G401.6 (cell line): ENCODE measurements at regions not wholly inside any gene's neighbourhood (a gene's known extent, or its start where the extent isn't known, plus 50 kb on each side); places are given as distances from the start of the nearest gene placed in this dataset.
"Not testable (repeated sequence)": the region's sequence is repeated elsewhere in the genome, so short reads cannot be mapped to it uniquely, and the experiment has no call there.

Experiments
- FAIRE-seq: peaks from 2 replicates; lab custom pipeline; 2012; peaks lifted over from hg19 to GRCh38; lab: Jason Lieb, UNC

GRCh38 chr14:106626942-106627588 lies 1100.7 kb downstream of the TMEM121 start:
- FAIRE-seq, result not testable (repeated sequence)

GRCh38 chr14:106631879-106632278 lies 1105.5 kb downstream of the TMEM121 start:
- FAIRE-seq, result no peak

GRCh38 chr14:106633721-106634120 lies 1107.3 kb downstream of the TMEM121 start:
- no peak for FAIRE-seq

- no peak for FAIRE-seq
Observed at GRCh38 chr14:106635569-106635968, 1109.2 kb downstream of the TMEM121 start.

- FAIRE-seq, result not testable (repeated sequence)
Observed at GRCh38 chr14:106638786-106639452, 1112.5 kb downstream of the TMEM121 start.

GRCh38 chr14:106642090-106642489 lies 1115.7 kb downstream of the TMEM121 start:
- FAIRE-seq, result no peak

GRCh38 chr14:106642971-106643370 lies 1116.6 kb downstream of the TMEM121 start:
- not testable (repeated sequence) for FAIRE-seq

GRCh38 chr14:106648874-106649273 lies 1122.5 kb downstream of the TMEM121 start:
- FAIRE-seq, result not testable (repeated sequence)

- FAIRE-seq, result no peak
Observed at GRCh38 chr14:106651016-106651415, 1124.6 kb downstream of the TMEM121 start.

- no peak for FAIRE-seq
Observed at GRCh38 chr14:106652494-106652893, 1126.1 kb downstream of the TMEM121 start.

GRCh38 chr14:106657460-106657859 lies 1131.1 kb downstream of the TMEM121 start:
- no peak for FAIRE-seq

- FAIRE-seq, result not testable (repeated sequence)
Observed at GRCh38 chr14:106658066-106658860, 1131.9 kb downstream of the TMEM121 start.

GRCh38 chr14:106661561-106661960 lies 1135.2 kb downstream of the TMEM121 start:
- FAIRE-seq, result not testable (repeated sequence)

- no peak for FAIRE-seq
Observed at GRCh38 chr14:106662936-106663550, 1136.7 kb downstream of the TMEM121 start.

- FAIRE-seq, result not testable (repeated sequence)
Observed at GRCh38 chr14:106663805-106664410, 1137.5 kb downstream of the TMEM121 start.

GRCh38 chr14:106665814-106666213 lies 1139.4 kb downstream of the TMEM121 start:
- FAIRE-seq, result no peak

- no peak for FAIRE-seq
Observed at GRCh38 chr14:106666341-106666740, 1140.0 kb downstream of the TMEM121 start.

GRCh38 chr14:106670011-106670410 lies 1143.6 kb downstream of the TMEM121 start:
- FAIRE-seq, result no peak

- FAIRE-seq, result not testable (repeated sequence)
Observed at GRCh38 chr14:106674093-106674492, 1147.7 kb downstream of the TMEM121 start.

- FAIRE-seq, result not testable (repeated sequence)
Observed at GRCh38 chr14:106674509-106675125, 1148.2 kb downstream of the TMEM121 start.

- FAIRE-seq, result not testable (repeated sequence)
Observed at GRCh38 chr14:106675716-106676115, 1149.3 kb downstream of the TMEM121 start.

GRCh38 chr14:106679776-106680175 lies 1153.4 kb downstream of the TMEM121 start:
- no peak for FAIRE-seq
